ENCODE measurements at regions not wholly inside any gene's neighbourhood (a gene's known extent, or its start where the extent isn't known, plus 50 kb on each side); places are given as distances from the start of the nearest gene placed in this dataset.

DNA sequence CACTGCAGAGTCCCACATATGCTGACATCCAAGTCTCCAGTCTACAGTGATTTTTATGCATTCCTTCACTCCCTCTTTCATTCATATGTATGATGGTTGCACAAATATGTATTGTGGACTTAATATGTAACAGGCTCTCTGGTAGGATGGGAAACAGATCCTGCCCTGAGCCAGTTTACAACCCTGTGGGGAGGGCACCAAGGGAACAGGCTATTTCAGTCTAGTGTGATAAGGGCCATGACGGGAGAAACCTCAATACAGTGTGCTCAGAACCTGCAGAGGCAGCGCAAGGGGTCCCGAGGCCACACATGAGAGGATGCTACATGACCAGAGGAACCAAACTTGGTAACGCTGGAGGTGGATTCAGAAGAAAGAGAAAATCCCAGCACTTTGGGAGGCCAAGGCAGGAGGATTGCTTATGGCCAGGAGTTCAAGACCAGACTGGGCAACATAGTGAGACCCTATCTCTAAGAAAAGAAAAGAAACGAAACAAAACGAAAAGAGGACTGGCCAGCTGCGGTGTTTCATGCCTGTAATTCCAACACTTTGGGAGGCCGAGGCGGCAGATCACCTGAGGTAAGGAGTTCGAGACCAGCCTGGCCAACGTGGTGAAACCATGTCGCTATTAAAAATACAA is 249.8 kb upstream of the JARID2 start:
- no peak overlapping the region for H3K4me3 Mint-ChIP-seq
- no peaks in the 10 kb centered on the region for H3K9me3 Mint-ChIP-seq
- TF ChIP-seq, protein P1, sequence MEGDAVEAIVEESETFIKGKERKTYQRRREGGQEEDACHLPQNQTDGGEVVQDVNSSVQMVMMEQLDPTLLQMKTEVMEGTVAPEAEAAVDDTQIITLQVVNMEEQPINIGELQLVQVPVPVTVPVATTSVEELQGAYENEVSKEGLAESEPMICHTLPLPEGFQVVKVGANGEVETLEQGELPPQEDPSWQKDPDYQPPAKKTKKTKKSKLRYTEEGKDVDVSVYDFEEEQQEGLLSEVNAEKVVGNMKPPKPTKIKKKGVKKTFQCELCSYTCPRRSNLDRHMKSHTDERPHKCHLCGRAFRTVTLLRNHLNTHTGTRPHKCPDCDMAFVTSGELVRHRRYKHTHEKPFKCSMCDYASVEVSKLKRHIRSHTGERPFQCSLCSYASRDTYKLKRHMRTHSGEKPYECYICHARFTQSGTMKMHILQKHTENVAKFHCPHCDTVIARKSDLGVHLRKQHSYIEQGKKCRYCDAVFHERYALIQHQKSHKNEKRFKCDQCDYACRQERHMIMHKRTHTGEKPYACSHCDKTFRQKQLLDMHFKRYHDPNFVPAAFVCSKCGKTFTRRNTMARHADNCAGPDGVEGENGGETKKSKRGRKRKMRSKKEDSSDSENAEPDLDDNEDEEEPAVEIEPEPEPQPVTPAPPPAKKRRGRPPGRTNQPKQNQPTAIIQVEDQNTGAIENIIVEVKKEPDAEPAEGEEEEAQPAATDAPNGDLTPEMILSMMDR (IDR thresholded peaks at IDR 0.05), result no peak
- DNase-seq, result no peak
- no peak for ATAC-seq
- POLR2A ChIA-PET, result no interaction called here
- intact Hi-C loops (cut with micrococcal nuclease), result no loop called here
- CTCF ChIA-PET, result no interaction called here
- no peaks in the 10 kb centered on the region for H3K27me3 Mint-ChIP-seq
- no peaks in the 10 kb centered on the region for H3K4me1 Mint-ChIP-seq (ENCODE audit: low read depth)
- H3K27ac Mint-ChIP-seq, result no peak overlapping the region
- no peaks in the 10 kb centered on the region for H3K36me3 Mint-ChIP-seq (ENCODE audit: low read depth)

DNA sequence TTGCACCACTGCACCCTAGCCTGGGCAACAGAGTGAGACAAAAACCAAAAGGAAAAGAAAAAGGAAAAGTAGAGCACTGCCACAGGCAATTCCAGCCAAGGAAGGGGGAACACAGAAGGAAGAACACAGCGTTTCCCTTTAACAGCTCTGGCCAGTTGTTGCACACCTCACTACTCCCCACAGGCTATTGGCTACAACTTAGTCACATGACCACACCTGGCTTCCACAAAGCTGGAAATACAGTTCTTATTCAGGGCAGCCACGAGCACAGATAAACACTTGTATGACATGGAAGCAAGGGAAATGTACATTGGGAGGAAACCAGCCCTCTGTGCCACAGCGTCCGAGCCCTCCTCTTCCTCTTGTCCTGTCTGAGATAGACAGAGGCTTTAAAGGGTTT is 249.0 kb upstream of the JARID2 start:
- no peaks in the 10 kb centered on the region for H3K36me3 Mint-ChIP-seq (ENCODE audit: low read depth)
- H3K27ac Mint-ChIP-seq, result no peak overlapping the region
- TF ChIP-seq, protein P1 (IDR thresholded peaks at IDR 0.05), result no peak
- no peaks in the 10 kb centered on the region for H3K27me3 Mint-ChIP-seq
- H3K9me3 Mint-ChIP-seq, result no peaks in the 10 kb centered on the region
- POLR2A ChIA-PET, result no interaction called here
- no peak for DNase-seq
- H3K4me3 Mint-ChIP-seq, result no peak overlapping the region
- CTCF ChIA-PET, result no interaction called here
- no peak for ATAC-seq
- intact Hi-C loops (cut with micrococcal nuclease), result no loop called here
- H3K4me1 Mint-ChIP-seq (ENCODE audit: low read depth), result no peaks in the 10 kb centered on the region

DNA sequence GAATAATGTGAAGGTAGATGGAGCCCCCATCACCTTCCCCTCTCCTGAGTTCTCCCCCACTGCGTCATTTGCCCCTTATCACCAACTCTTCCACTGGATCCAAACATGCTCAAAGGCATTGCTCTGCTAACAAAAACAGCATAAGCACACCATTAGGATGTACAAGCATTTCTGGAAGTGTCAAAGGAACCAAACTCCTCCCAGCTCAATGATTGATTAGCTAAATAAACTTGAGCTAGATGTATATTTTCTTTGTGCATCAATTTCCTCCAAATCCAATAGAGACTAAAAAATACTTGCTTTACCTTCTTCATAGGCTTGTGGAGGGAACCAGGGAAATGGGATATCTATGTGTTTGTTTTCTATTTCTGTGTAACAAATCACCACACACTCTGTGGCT is 248.4 kb upstream of the JARID2 start:
- ChIA-PET POLR2A (no interaction called here), CTCF (no interaction called here)
- Mint-ChIP-seq H3K27ac (no peak overlapping the region), H3K27me3 (no peaks in the 10 kb centered on the region), H3K4me3 (no peak overlapping the region), H3K4me1 (ENCODE audit: low read depth) (no peaks in the 10 kb centered on the region), H3K36me3 (ENCODE audit: low read depth) (no peaks in the 10 kb centered on the region), H3K9me3 (no peaks in the 10 kb centered on the region)
- no peak for DNase-seq
- intact Hi-C loops (cut with micrococcal nuclease), result no loop called here
- no peak for ATAC-seq
- TF ChIP-seq, protein P1 (IDR thresholded peaks at IDR 0.05), result no peak

DNA sequence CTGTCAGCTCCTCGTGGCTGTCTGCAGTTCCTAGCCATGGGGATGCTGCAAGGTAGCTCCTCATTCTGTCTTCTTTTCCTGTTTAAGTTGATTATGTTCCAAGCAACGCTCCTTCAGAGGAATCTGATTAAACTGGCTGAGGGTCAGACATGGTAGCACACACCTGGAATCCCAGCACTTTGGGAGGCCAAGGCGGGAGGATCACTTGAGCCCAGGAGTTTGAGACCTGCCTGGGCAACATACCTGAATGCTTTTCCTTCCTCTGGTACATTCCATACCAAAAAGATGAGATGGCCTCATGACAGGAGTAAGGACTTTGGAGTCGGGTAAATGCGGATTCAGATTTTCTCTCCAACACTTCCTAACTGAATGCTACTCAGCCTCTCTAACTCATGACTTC is 246.8 kb upstream of the JARID2 start:
- intact Hi-C loops (cut with micrococcal nuclease), result no loop called here
- Mint-ChIP-seq H3K9me3 (no peaks in the 10 kb centered on the region), H3K4me1 (ENCODE audit: low read depth) (no peaks in the 10 kb centered on the region), H3K27ac (no peak overlapping the region), H3K36me3 (ENCODE audit: low read depth) (no peaks in the 10 kb centered on the region), H3K4me3 (no peak overlapping the region), H3K27me3 (no peaks in the 10 kb centered on the region)
- DNase-seq (no peak), ATAC-seq (no peak)
- ChIA-PET CTCF (no interaction called here), POLR2A (no interaction called here)
- TF ChIP-seq, protein P1 (IDR thresholded peaks at IDR 0.05), result no peak

DNA sequence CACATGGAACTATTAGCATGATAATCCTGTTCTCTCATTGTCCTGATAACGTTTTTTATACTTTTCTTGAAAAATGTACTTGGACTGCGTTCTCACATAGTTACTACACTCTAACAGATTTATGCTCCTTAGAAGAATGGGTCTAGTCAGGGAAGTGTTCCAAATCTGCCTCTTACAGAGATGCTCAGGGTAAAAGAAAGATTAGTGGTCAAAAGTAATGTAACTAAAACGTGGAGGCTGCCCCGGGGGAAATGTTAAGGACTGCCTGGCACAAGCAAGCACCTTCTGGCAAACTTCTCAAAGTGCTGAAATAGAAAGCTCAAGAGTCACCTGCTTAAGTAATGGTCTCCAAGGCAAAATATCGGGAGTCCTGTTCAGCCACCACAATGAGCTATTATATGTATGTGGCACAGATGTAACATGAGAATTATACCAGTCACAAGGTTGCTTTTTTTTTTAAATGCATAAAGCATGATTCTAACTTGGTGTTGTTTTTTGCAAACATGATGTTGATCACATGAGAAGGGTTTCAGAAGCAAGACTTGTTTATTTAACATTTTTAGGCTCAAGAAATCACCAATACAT is 244.5 kb upstream of the JARID2 start:
- CTCF ChIA-PET, result no interaction called here
- Mint-ChIP-seq H3K27ac (no peak overlapping the region), H3K4me1 (ENCODE audit: low read depth) (no peaks in the 10 kb centered on the region), H3K36me3 (ENCODE audit: low read depth) (no peaks in the 10 kb centered on the region), H3K4me3 (no peak overlapping the region), H3K27me3 (no peaks in the 10 kb centered on the region), H3K9me3 (no peaks in the 10 kb centered on the region)
- ATAC-seq (no peak), DNase-seq (no peak)
- TF ChIP-seq, protein P1 (IDR thresholded peaks at IDR 0.05), result no peak
- POLR2A ChIA-PET, result no interaction called here
- intact Hi-C loops (cut with micrococcal nuclease), result no loop called here
